Muscle of leg (tissue), 3 donors: ENCODE measurements at regions not wholly inside any gene's neighbourhood (a gene's known extent, or its start where the extent isn't known, plus 50 kb on each side); places are given as distances from the start of the nearest gene placed in this dataset.

ENCODE experiments used
- DNase-seq: peaks from one replicate; pipeline ENCODE4 v3.0.0; 2013
- H3K27ac ChIP-seq: one replicate; pipeline ENCODE4 v1.5.1; 2013; ENCODE audit warnings: mild to moderate bottlenecking, low read length, control low read depth
- H3K27me3 ChIP-seq: one replicate; pipeline ENCODE4 v1.6.1; 2013; ENCODE audit warnings: low read length; ENCODE audit not compliant: control insufficient read depth, insufficient read depth
- H3K36me3 ChIP-seq: one replicate; pipeline ENCODE4 v1.6.1; 2013; ENCODE audit warnings: low read length; ENCODE audit not compliant: control insufficient read depth, insufficient read depth
- H3K4me1 ChIP-seq: one replicate; pipeline ENCODE4 v1.6.1; 2013; ENCODE audit warnings: low read length; ENCODE audit not compliant: control insufficient read depth, insufficient read depth
- H3K4me3 ChIP-seq: one replicate; pipeline ENCODE4 v1.5.1; 2013; ENCODE audit warnings: low read length, control low read depth
- H3K9me3 ChIP-seq: replicated peaks from 2 replicates; pipeline ENCODE4 v1.6.1; 2013; ENCODE audit warnings: low read depth, low read length; ENCODE audit not compliant: control insufficient read depth
- WGBS: methylation state at CpG from one replicate; pipeline ENCODE4 v1.1.5; 2013; ENCODE audit warnings: missing lambda C conversion rate; ENCODE audit not compliant: insufficient coverage; 5-methylcytosine and 5-hydroxymethylcytosine counted together

GRCh38 chr20:16203096-16203495 lies 370.2 kb downstream of the KIF16B start:
- no peak overlapping the region for H3K4me3 ChIP-seq
- no peaks in the 10 kb centered on the region for H3K27me3 ChIP-seq
- DNase-seq = peak; percentile 46
- peaks cover 5% of the 10 kb centered on the region for H3K9me3 ChIP-seq
- H3K27ac ChIP-seq = no peak overlapping the region
- no peaks in the 10 kb centered on the region for H3K36me3 ChIP-seq
- H3K4me1 ChIP-seq = no peaks in the 10 kb centered on the region

DNA sequence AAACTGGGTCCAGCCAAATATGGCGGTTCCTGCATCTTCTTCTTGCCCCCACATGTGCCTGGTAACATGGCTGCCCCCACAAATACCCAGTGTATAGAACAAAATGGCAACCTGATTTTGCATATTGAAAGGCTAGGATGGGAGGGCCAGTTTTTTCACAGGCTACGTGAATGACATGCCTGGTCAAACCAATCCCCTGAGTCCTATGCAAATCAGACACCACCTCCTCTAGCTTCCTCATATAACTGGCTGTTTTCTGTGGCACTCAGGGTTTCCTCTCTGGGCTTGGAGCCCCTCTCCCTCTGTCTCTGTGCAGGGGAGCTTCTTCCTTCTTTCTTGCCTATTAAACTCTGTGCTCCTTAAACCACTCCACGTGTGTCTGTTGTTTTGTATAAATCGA lies 372.1 kb downstream of the KIF16B start:
- Histone ChIP-seq H3K4me1 (no peaks in the 10 kb centered on the region), H3K27ac (no peak overlapping the region), H3K27me3 (no peaks in the 10 kb centered on the region), H3K36me3 (no peaks in the 10 kb centered on the region), H3K9me3 (peaks cover 5% of the 10 kb centered on the region), H3K4me3 (no peak overlapping the region)
- DNase-seq = no peak
- WGBS = 100% methylated on average over 2 of the region's 4 CpGs

- no CpG with 5 or more reads among the region's 2 CpGs for WGBS
- Histone ChIP-seq H3K9me3 (peaks cover 5% of the 10 kb centered on the region), H3K27ac (no peak overlapping the region), H3K4me1 (no peaks in the 10 kb centered on the region), H3K36me3 (no peaks in the 10 kb centered on the region), H3K4me3 (no peak overlapping the region), H3K27me3 (no peaks in the 10 kb centered on the region)
- no peak for DNase-seq
Observed at GRCh38 chr20:16197696-16198095, 375.6 kb downstream of the KIF16B start.

DNA sequence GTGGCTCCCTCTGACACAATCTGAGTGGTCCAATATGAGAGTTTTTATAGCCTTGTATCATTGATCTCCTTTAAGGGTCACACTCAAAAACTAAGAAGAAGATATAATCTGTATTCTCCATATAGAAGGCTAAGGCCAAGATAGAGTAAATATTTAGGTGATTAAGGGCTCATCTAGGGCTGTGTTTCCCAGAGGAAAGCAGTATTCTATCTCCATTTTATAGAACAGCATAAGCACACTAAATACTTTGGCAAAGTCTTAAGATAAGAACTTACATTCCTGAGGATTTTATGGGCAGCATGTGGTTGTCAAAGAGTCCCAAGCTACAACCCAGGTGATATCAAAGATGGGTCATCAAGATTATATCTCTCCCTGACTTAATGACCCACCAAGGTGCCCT lies 377.6 kb downstream of the KIF16B start:
- peaks cover 5% of the 10 kb centered on the region for H3K9me3 ChIP-seq

GRCh38 chr20:16194617-16195360 lies 378.5 kb downstream of the KIF16B start:
- no peak overlapping the region for H3K27ac ChIP-seq
- no peaks in the 10 kb centered on the region for H3K27me3 ChIP-seq
- no CpG with 5 or more reads among the region's 2 CpGs for WGBS
- no peak for DNase-seq
- no peaks in the 10 kb centered on the region for H3K36me3 ChIP-seq
- peaks cover 5% of the 10 kb centered on the region for H3K9me3 ChIP-seq
- H3K4me1 ChIP-seq = no peaks in the 10 kb centered on the region
- H3K4me3 ChIP-seq = no peak overlapping the region

More for the DNA sequence above, 377.6 kb downstream of the KIF16B start:
- Histone ChIP-seq H3K4me3 (no peak overlapping the region), H3K36me3 (no peaks in the 10 kb centered on the region), H3K27me3 (no peaks in the 10 kb centered on the region), H3K4me1 (no peaks in the 10 kb centered on the region), H3K27ac (no peak overlapping the region)
- no peak for DNase-seq

GRCh38 chr20:16191496-16191895 lies 381.8 kb downstream of the KIF16B start:
- Histone ChIP-seq H3K9me3 (no peaks in the 10 kb centered on the region), H3K4me3 (no peak overlapping the region), H3K36me3 (no peaks in the 10 kb centered on the region), H3K4me1 (peaks cover 2% of the 10 kb centered on the region), H3K27me3 (no peaks in the 10 kb centered on the region), H3K27ac (no peak overlapping the region)
- 76% methylated on average over 2 of the region's 2 CpGs for WGBS
- no peak for DNase-seq

DNA sequence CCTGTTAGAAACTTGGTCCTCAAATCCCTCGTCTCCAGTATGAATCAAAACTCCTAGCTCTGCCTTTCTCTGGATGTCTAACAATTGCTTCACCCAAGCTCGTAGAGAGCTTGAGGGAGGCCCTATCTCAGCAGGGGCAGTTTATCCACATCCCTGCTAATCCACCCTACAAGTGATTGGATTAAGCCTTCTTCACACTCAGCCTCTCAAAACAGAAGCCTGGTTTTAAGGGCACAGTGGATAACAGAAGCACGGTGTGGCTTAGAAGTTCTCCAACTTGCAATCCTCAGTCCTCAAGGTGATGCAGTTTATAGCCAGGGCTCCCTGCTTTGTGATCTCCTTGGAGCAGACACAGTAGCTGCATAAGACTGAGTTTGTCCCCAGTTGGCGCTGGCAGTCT lies 383.9 kb downstream of the KIF16B start:
- no peak for DNase-seq
- Histone ChIP-seq H3K27ac (no peak overlapping the region), H3K4me1 (peaks cover 2% of the 10 kb centered on the region), H3K9me3 (no peaks in the 10 kb centered on the region), H3K4me3 (no peak overlapping the region), H3K36me3 (no peaks in the 10 kb centered on the region), H3K27me3 (no peaks in the 10 kb centered on the region)
- 22% methylated on average over 2 of the region's 4 CpGs for WGBS

GRCh38 chr20:16187956-16188616 lies 385.2 kb downstream of the KIF16B start:
- Histone ChIP-seq H3K27ac (no peak overlapping the region), H3K27me3 (no peaks in the 10 kb centered on the region), H3K36me3 (no peaks in the 10 kb centered on the region), H3K4me3 (no peak overlapping the region), H3K4me1 (peaks cover 2% of the 10 kb centered on the region), H3K9me3 (no peaks in the 10 kb centered on the region)
- 100% methylated on average over 2 of the region's 2 CpGs for WGBS
- no peak for DNase-seq

- Histone ChIP-seq H3K9me3 (peaks cover 2% of the 10 kb centered on the region), H3K36me3 (no peaks in the 10 kb centered on the region), H3K4me3 (no peak overlapping the region), H3K27ac (no peak overlapping the region), H3K27me3 (no peaks in the 10 kb centered on the region), H3K4me1 (no peaks in the 10 kb centered on the region)
- WGBS = no CpG with 5 or more reads among the region's 3 CpGs
- DNase-seq = no peak
Observed at GRCh38 chr20:16179919-16180318, 393.3 kb downstream of the KIF16B start.

- no CpG with 5 or more reads among the region's 1 CpG for WGBS
- Histone ChIP-seq H3K4me1 (no peaks in the 10 kb centered on the region), H3K27ac (no peak overlapping the region), H3K9me3 (peaks cover 2% of the 10 kb centered on the region), H3K27me3 (no peaks in the 10 kb centered on the region), H3K36me3 (no peaks in the 10 kb centered on the region), H3K4me3 (no peak overlapping the region)
- no peak for DNase-seq
Observed at GRCh38 chr20:16179371-16179770, 393.9 kb downstream of the KIF16B start.
